ENCODE measurements at regions not wholly inside any gene's neighbourhood (a gene's known extent, or its start where the extent isn't known, plus 50 kb on each side); places are given as distances from the start of the nearest gene placed in this dataset.

- H3K36me3 Mint-ChIP-seq = no peaks in the 10 kb centered on the region
- H3K4me1 Mint-ChIP-seq = peaks cover 13% of the 10 kb centered on the region
- no peak for ATAC-seq
Measured at GRCh38 chr2:177080746-177081284, 131.8 kb upstream of the HNRNPA3 start.

GRCh38 chr2:177084607-177085006 is 128.0 kb upstream of the HNRNPA3 start:
- no peaks in the 10 kb centered on the region for H3K9me3 Mint-ChIP-seq
- TF ChIP-seq ZNF416 (CRISPR knock-in tag; IDR thresholded peaks at IDR 0.05) = no peak
- no peak overlapping the region for H3K27ac Mint-ChIP-seq
- no peaks in the 10 kb centered on the region for H3K36me3 Mint-ChIP-seq
- DNase-seq (ENCODE audit: low spot score) (no peak), ATAC-seq (no peak)
- no peaks in the 10 kb centered on the region for H3K27me3 Mint-ChIP-seq (ENCODE audit: low read depth)
- ChIA-PET POLR2A (no interaction called here), CTCF (interaction anchor here (1.6 kb wide), 1 partner anchor 38 kb away, joined by 4 read pairs; no protein-coding TSS in a partner anchor)
- no peak overlapping the region for H3K4me3 Mint-ChIP-seq
- no peaks in the 10 kb centered on the region for H3K4me1 Mint-ChIP-seq

More at GRCh38 chr2:177080746-177081284, 131.8 kb upstream of the HNRNPA3 start:
- Mint-ChIP-seq H3K27me3 (ENCODE audit: low read depth) (peaks cover 3% of the 10 kb centered on the region; the same call in 1 of the 2 replicates), H3K4me3 (no peak overlapping the region), H3K27ac (no peak overlapping the region), H3K9me3 (no peaks in the 10 kb centered on the region)
- POLR2A ChIA-PET = no interaction called here
- TF ChIP-seq ATF1 (CRISPR knock-in tag; IDR thresholded peaks at IDR 0.05) = no peak
- no peak for TF ChIP-seq EMX1 (CRISPR knock-in tag; IDR thresholded peaks at IDR 0.05)
- no peak for TF ChIP-seq ZBTB43 (CRISPR knock-in tag; IDR thresholded peaks at IDR 0.05)
- DNase-seq (ENCODE audit: low spot score) = no peak
- CTCF ChIA-PET = interaction anchor here (1.7 kb wide), 1 partner anchor 68 kb away, joined by 8 read pairs; no protein-coding TSS in a partner anchor

- TF ChIP-seq NR1H2 (CRISPR knock-in tag; IDR thresholded peaks at IDR 0.05) = no peak
- TF ChIP-seq ETV6 (CRISPR knock-in tag; IDR thresholded peaks at IDR 0.05) = no peak
- no peak for TF ChIP-seq HMGA2 (CRISPR knock-in tag; IDR thresholded peaks at IDR 0.05)
- no peak for TF ChIP-seq TCF7 (CRISPR knock-in tag; IDR thresholded peaks at IDR 0.05; ENCODE audit: low read depth)
- no peak for TF ChIP-seq NR3C1 (CRISPR knock-in tag; conservative IDR thresholded peaks at IDR 0.05; ENCODE audit: low read depth)
- no peak for TF ChIP-seq ERG (CRISPR knock-in tag; IDR thresholded peaks at IDR 0.05)
- no peak for TF ChIP-seq TEAD4 (CRISPR knock-in tag; IDR thresholded peaks at IDR 0.05)
- no peak for TF ChIP-seq FOXP1 (CRISPR knock-in tag; IDR thresholded peaks at IDR 0.05; ENCODE audit: borderline replicate concordance)
- H3K9me3 Mint-ChIP-seq = no peaks in the 10 kb centered on the region
- DNase-seq (ENCODE audit: low spot score) = no peak
- H3K4me1 Mint-ChIP-seq = no peaks in the 10 kb centered on the region
- no peak overlapping the region for H3K4me3 Mint-ChIP-seq
- no peak overlapping the region for H3K27ac Mint-ChIP-seq
- H3K27me3 Mint-ChIP-seq (ENCODE audit: low read depth) = no peaks in the 10 kb centered on the region
- POLR2A ChIA-PET = no interaction called here
- no peaks in the 10 kb centered on the region for H3K36me3 Mint-ChIP-seq
- ATAC-seq = no peak
- CTCF ChIA-PET = no interaction called here
Measured at GRCh38 chr2:177088529-177088928, 124.1 kb upstream of the HNRNPA3 start.

- ATAC-seq = no peak
- CTCF ChIA-PET = no interaction called here
- H3K27ac Mint-ChIP-seq = no peak overlapping the region
- H3K36me3 Mint-ChIP-seq = no peaks in the 10 kb centered on the region
- DNase-seq (ENCODE audit: low spot score) = no peak
- POLR2A ChIA-PET = no interaction called here
- no peak overlapping the region for H3K4me3 Mint-ChIP-seq
- H3K4me1 Mint-ChIP-seq = no peaks in the 10 kb centered on the region
- H3K9me3 Mint-ChIP-seq = no peaks in the 10 kb centered on the region
- H3K27me3 Mint-ChIP-seq (ENCODE audit: low read depth) = no peaks in the 10 kb centered on the region
- TF ChIP-seq E2F1 (CRISPR knock-in tag; IDR thresholded peaks at IDR 0.05) = no peak
- TF ChIP-seq PRDM15 (CRISPR knock-in tag; IDR thresholded peaks at IDR 0.05) = no peak
- TF ChIP-seq ZNF281 (CRISPR knock-in tag; IDR thresholded peaks at IDR 0.05) = no peak
- no peak for TF ChIP-seq SMAD4 (CRISPR knock-in tag; IDR thresholded peaks at IDR 0.05)
- TF ChIP-seq CREB1 (CRISPR knock-in tag; IDR thresholded peaks at IDR 0.05) = no peak
- no peak for TF ChIP-seq TEAD4 (CRISPR knock-in tag; IDR thresholded peaks at IDR 0.05)
- no peak for TF ChIP-seq ZSCAN18 (CRISPR knock-in tag; IDR thresholded peaks at IDR 0.05)
- no peak for TF ChIP-seq IRF2 (CRISPR knock-in tag; IDR thresholded peaks at IDR 0.05; ENCODE audit: borderline replicate concordance, low read depth)
Measured at GRCh38 chr2:177090967-177091366, 121.6 kb upstream of the HNRNPA3 start.

Data from WTC11 (cell line).